Cardiac muscle cell (in vitro differentiated cells and primary cell): ENCODE measurements at regions not wholly inside any gene's neighbourhood (a gene's known extent, or its start where the extent isn't known, plus 50 kb on each side); places are given as distances from the start of the nearest gene placed in this dataset.

ENCODE experiments used
- DNase-seq, 2 donors: peaks; one replicate each; pipeline versions ENCODE4 v3.0.0 to v3.0.0-alpha.2; 2010 to 2017; ENCODE audit warnings: low read depth in 1 of 2, low spot score in 1 of 2
- H3K27ac ChIP-seq: fragments of 200-600 bp; sonication (generic); 2 replicates; pipeline ENCODE4 v1.5.1; 2016
- H3K27me3 ChIP-seq: fragments of 200-600 bp; sonication (generic); 2 replicates; pipeline ENCODE4 v1.6.0; 2016; ENCODE audit warnings: control low read depth
- H3K36me3 ChIP-seq: fragments of 200-600 bp; sonication (generic); 2 replicates; pipeline ENCODE4 v1.5.1; 2016; ENCODE audit warnings: control low read depth
- H3K4me1 ChIP-seq: fragments of 200-600 bp; sonication (generic); 2 replicates; pipeline ENCODE4 v1.8.1; 2017; ENCODE audit warnings: low read depth, mild to moderate bottlenecking, mixed run types
- H3K4me3 ChIP-seq: fragments of 200-600 bp; sonication (generic); 2 replicates; pipeline ENCODE4 v1.5.1; 2016; ENCODE audit warnings: mild to moderate bottlenecking
- H3K9me3 ChIP-seq: fragments of 200-600 bp; sonication (generic); 2 replicates; pipeline ENCODE4 v1.5.1; 2017; ENCODE audit warnings: low read depth, mild to moderate bottlenecking, control low read depth
- CTCF ChIP-seq: IDR thresholded peaks from 2 replicates; pipeline ENCODE4 v1.5.1; 2012; ENCODE audit warnings: low read depth, mild to moderate bottlenecking, low read length

- no peaks in the 10 kb centered on the region for H3K27me3 ChIP-seq
- no peaks in the 10 kb centered on the region for H3K4me1 ChIP-seq
- DNase-seq: no peak
- H3K4me3 ChIP-seq: no peak overlapping the region
- no peaks in the 10 kb centered on the region for H3K9me3 ChIP-seq
- H3K27ac ChIP-seq: no peak overlapping the region
- no peak for TF ChIP-seq CTCF
- no peaks in the 10 kb centered on the region for H3K36me3 ChIP-seq
Measured at GRCh38 chr7:25379351-25380300, 151.3 kb upstream of the NPVF start.

- H3K27me3 ChIP-seq: no peaks in the 10 kb centered on the region
- no peak for DNase-seq
- no peaks in the 10 kb centered on the region for H3K36me3 ChIP-seq
- no peak for TF ChIP-seq CTCF
- no peak overlapping the region for H3K4me3 ChIP-seq
- H3K27ac ChIP-seq: no peak overlapping the region
- H3K4me1 ChIP-seq: no peaks in the 10 kb centered on the region
- no peaks in the 10 kb centered on the region for H3K9me3 ChIP-seq
Measured at GRCh38 chr7:25381818-25382589, 153.7 kb upstream of the NPVF start.

GRCh38 chr7:25382869-25383268, 154.6 kb upstream of the NPVF start:
- H3K27me3 ChIP-seq: no peaks in the 10 kb centered on the region
- H3K4me1 ChIP-seq: no peaks in the 10 kb centered on the region
- no peak for TF ChIP-seq CTCF
- no peaks in the 10 kb centered on the region for H3K36me3 ChIP-seq
- DNase-seq: no peak
- H3K9me3 ChIP-seq: no peaks in the 10 kb centered on the region
- H3K27ac ChIP-seq: no peak overlapping the region
- no peak overlapping the region for H3K4me3 ChIP-seq

- no peak for TF ChIP-seq CTCF
- Histone ChIP-seq H3K4me1 (no peaks in the 10 kb centered on the region), H3K9me3 (no peaks in the 10 kb centered on the region), H3K4me3 (no peak overlapping the region), H3K36me3 (no peaks in the 10 kb centered on the region), H3K27me3 (no peaks in the 10 kb centered on the region), H3K27ac (no peak overlapping the region)
- no peak for DNase-seq
Measured at GRCh38 chr7:25383402-25383801, 155.1 kb upstream of the NPVF start.

- DNase-seq: no peak
- Histone ChIP-seq H3K27ac (no peak overlapping the region), H3K27me3 (no peaks in the 10 kb centered on the region), H3K4me1 (no peaks in the 10 kb centered on the region), H3K4me3 (no peak overlapping the region), H3K9me3 (no peaks in the 10 kb centered on the region), H3K36me3 (no peaks in the 10 kb centered on the region)
- no peak for TF ChIP-seq CTCF
Measured at GRCh38 chr7:25384788-25385505, 156.7 kb upstream of the NPVF start.
